ENCODE measurements at regions not wholly inside any gene's neighbourhood (a gene's known extent, or its start where the extent isn't known, plus 50 kb on each side); places are given as distances from the start of the nearest gene placed in this dataset.

- Mint-ChIP-seq H3K4me1 (ENCODE audit: low read depth) (peaks cover 70% of the 10 kb centered on the region), H3K27me3 (ENCODE audit: low read depth) (no peaks in the 10 kb centered on the region), H3K36me3 (ENCODE audit: low read depth) (peaks cover 43% of the 10 kb centered on the region), H3K4me3 (ENCODE audit: low read depth) (peak overlapping the region; percentile 34), H3K27ac (peak overlapping the region; percentile 82), H3K9me3 (peaks cover 35% of the 10 kb centered on the region)
- intact Hi-C loops (cut with micrococcal nuclease) = loop anchor here (1.0 to 5.0 kb wide), 8 partner anchors 41 to 792 kb away; no protein-coding TSS in a partner anchor
- peak; percentile 84 for DNase-seq (ENCODE audit: low spot score)
Observed at GRCh38 chr15:69755551-69756310, 303.1 kb downstream of the RPLP1 start.

- Mint-ChIP-seq H3K4me3 (ENCODE audit: low read depth) (no peak overlapping the region), H3K27me3 (ENCODE audit: low read depth) (no peaks in the 10 kb centered on the region), H3K27ac (peak overlapping the region; percentile 53), H3K4me1 (ENCODE audit: low read depth) (peaks cover 71% of the 10 kb centered on the region), H3K36me3 (ENCODE audit: low read depth) (peaks cover 42% of the 10 kb centered on the region), H3K9me3 (peaks cover 40% of the 10 kb centered on the region)
- intact Hi-C loops (cut with micrococcal nuclease) = loop anchor here (5.0 kb wide), 5 partner anchors 89 to 791 kb away; no protein-coding TSS in a partner anchor
- DNase-seq (ENCODE audit: low spot score) = no peak
Observed at GRCh38 chr15:69756440-69756839, 303.8 kb downstream of the RPLP1 start.

GRCh38 chr15:69757186-69757585 is 304.6 kb downstream of the RPLP1 start:
- intact Hi-C loops (cut with micrococcal nuclease) = loop anchor here (5.0 kb wide), 5 partner anchors 90 to 790 kb away; no protein-coding TSS in a partner anchor
- peaks cover 36% of the 10 kb centered on the region for H3K36me3 Mint-ChIP-seq (ENCODE audit: low read depth)
- H3K9me3 Mint-ChIP-seq = peaks cover 38% of the 10 kb centered on the region
- peak overlapping the region; percentile 35 for H3K4me3 Mint-ChIP-seq (ENCODE audit: low read depth)
- H3K27me3 Mint-ChIP-seq (ENCODE audit: low read depth) = no peaks in the 10 kb centered on the region
- peaks cover 74% of the 10 kb centered on the region for H3K4me1 Mint-ChIP-seq (ENCODE audit: low read depth)
- peak overlapping the region; percentile 53 for H3K27ac Mint-ChIP-seq
- no peak for DNase-seq (ENCODE audit: low spot score)

GRCh38 chr15:69758291-69758771 is 305.7 kb downstream of the RPLP1 start:
- Mint-ChIP-seq H3K4me1 (ENCODE audit: low read depth) (peaks cover 80% of the 10 kb centered on the region), H3K27ac (peak overlapping the region; percentile 92), H3K27me3 (ENCODE audit: low read depth) (no peaks in the 10 kb centered on the region), H3K36me3 (ENCODE audit: low read depth) (peaks cover 28% of the 10 kb centered on the region), H3K4me3 (ENCODE audit: low read depth) (no peak overlapping the region), H3K9me3 (peaks cover 30% of the 10 kb centered on the region)
- intact Hi-C loops (cut with micrococcal nuclease) = loop anchor here (5.0 kb wide), 5 partner anchors 91 to 789 kb away; no protein-coding TSS in a partner anchor
- DNase-seq (ENCODE audit: low spot score) = no peak

GRCh38 chr15:69758810-69759790 is 306.5 kb downstream of the RPLP1 start:
- peak; percentile 90 for DNase-seq (ENCODE audit: low spot score)
- Mint-ChIP-seq H3K27ac (peak overlapping the region; percentile 92), H3K4me3 (ENCODE audit: low read depth) (no peak overlapping the region), H3K27me3 (ENCODE audit: low read depth) (peaks cover 2% of the 10 kb centered on the region), H3K4me1 (ENCODE audit: low read depth) (peaks cover 80% of the 10 kb centered on the region), H3K36me3 (ENCODE audit: low read depth) (peaks cover 21% of the 10 kb centered on the region), H3K9me3 (peaks cover 22% of the 10 kb centered on the region)
- intact Hi-C loops (cut with micrococcal nuclease) = loop anchor here (1.0 to 5.0 kb wide), 8 partner anchors 45 to 788 kb away; no protein-coding TSS in a partner anchor

- Mint-ChIP-seq H3K27me3 (ENCODE audit: low read depth) (peaks cover 2% of the 10 kb centered on the region), H3K4me1 (ENCODE audit: low read depth) (peaks cover 69% of the 10 kb centered on the region), H3K4me3 (ENCODE audit: low read depth) (peak overlapping the region; percentile 37), H3K36me3 (ENCODE audit: low read depth) (peaks cover 12% of the 10 kb centered on the region), H3K9me3 (peaks cover 16% of the 10 kb centered on the region), H3K27ac (peak overlapping the region; percentile 92)
- peak; percentile 34 for DNase-seq (ENCODE audit: low spot score)
- intact Hi-C loops (cut with micrococcal nuclease) = loop anchor here (1.0 kb wide), 2 partner anchors 382 to 732 kb away; no protein-coding TSS in a partner anchor
Observed at GRCh38 chr15:69760258-69760845, 307.7 kb downstream of the RPLP1 start.

- Mint-ChIP-seq H3K4me1 (ENCODE audit: low read depth) (peaks cover 65% of the 10 kb centered on the region), H3K36me3 (ENCODE audit: low read depth) (peaks cover 9% of the 10 kb centered on the region), H3K9me3 (peaks cover 16% of the 10 kb centered on the region), H3K4me3 (ENCODE audit: low read depth) (peak overlapping the region; percentile 37), H3K27me3 (ENCODE audit: low read depth) (peaks cover 6% of the 10 kb centered on the region), H3K27ac (peak overlapping the region; percentile 92)
- intact Hi-C loops (cut with micrococcal nuclease) = loop anchor here (1.0 kb wide), 3 partner anchors 330 to 731 kb away; no protein-coding TSS in a partner anchor
- DNase-seq (ENCODE audit: low spot score) = peak; percentile 85
Observed at GRCh38 chr15:69760890-69761568, 308.4 kb downstream of the RPLP1 start.

GRCh38 chr15:69762373-69763148 is 309.9 kb downstream of the RPLP1 start:
- H3K4me3 Mint-ChIP-seq (ENCODE audit: low read depth) = no peak overlapping the region
- H3K27ac Mint-ChIP-seq = no peak overlapping the region
- peaks cover 22% of the 10 kb centered on the region for H3K9me3 Mint-ChIP-seq
- peaks cover 9% of the 10 kb centered on the region for H3K36me3 Mint-ChIP-seq (ENCODE audit: low read depth)
- DNase-seq (ENCODE audit: low spot score) = no peak
- intact Hi-C loops (cut with micrococcal nuclease) = no loop called here
- H3K27me3 Mint-ChIP-seq (ENCODE audit: low read depth) = peaks cover 8% of the 10 kb centered on the region
- H3K4me1 Mint-ChIP-seq (ENCODE audit: low read depth) = peaks cover 55% of the 10 kb centered on the region

- intact Hi-C loops (cut with micrococcal nuclease) = no loop called here
- DNase-seq (ENCODE audit: low spot score) = no peak
- Mint-ChIP-seq H3K27me3 (ENCODE audit: low read depth) (peaks cover 12% of the 10 kb centered on the region), H3K9me3 (peaks cover 22% of the 10 kb centered on the region), H3K36me3 (ENCODE audit: low read depth) (peaks cover 9% of the 10 kb centered on the region), H3K4me1 (ENCODE audit: low read depth) (peaks cover 46% of the 10 kb centered on the region), H3K4me3 (ENCODE audit: low read depth) (no peak overlapping the region), H3K27ac (no peak overlapping the region)
Observed at GRCh38 chr15:69763831-69764230, 311.2 kb downstream of the RPLP1 start.

- peaks cover 27% of the 10 kb centered on the region for H3K4me1 Mint-ChIP-seq (ENCODE audit: low read depth)
- H3K9me3 Mint-ChIP-seq = peaks cover 21% of the 10 kb centered on the region
- no peak overlapping the region for H3K4me3 Mint-ChIP-seq (ENCODE audit: low read depth)
- intact Hi-C loops (cut with micrococcal nuclease) = no loop called here
- peaks cover 12% of the 10 kb centered on the region for H3K36me3 Mint-ChIP-seq (ENCODE audit: low read depth)
- H3K27ac Mint-ChIP-seq = no peak overlapping the region
- no peak for DNase-seq (ENCODE audit: low spot score)
- H3K27me3 Mint-ChIP-seq (ENCODE audit: low read depth) = peaks cover 23% of the 10 kb centered on the region
Observed at GRCh38 chr15:69766156-69766555, 313.5 kb downstream of the RPLP1 start.

- Mint-ChIP-seq H3K27me3 (ENCODE audit: low read depth) (peaks cover 31% of the 10 kb centered on the region), H3K4me1 (ENCODE audit: low read depth) (peaks cover 16% of the 10 kb centered on the region), H3K4me3 (ENCODE audit: low read depth) (no peak overlapping the region), H3K36me3 (ENCODE audit: low read depth) (peaks cover 17% of the 10 kb centered on the region), H3K9me3 (peaks cover 23% of the 10 kb centered on the region), H3K27ac (no peak overlapping the region)
- intact Hi-C loops (cut with micrococcal nuclease) = no loop called here
- DNase-seq (ENCODE audit: low spot score) = no peak
Observed at GRCh38 chr15:69767191-69767590, 314.6 kb downstream of the RPLP1 start.
